SJSA1 (cell line): ENCODE measurements at regions not wholly inside any gene's neighbourhood (a gene's known extent, or its start where the extent isn't known, plus 50 kb on each side); places are given as distances from the start of the nearest gene placed in this dataset.
"Not testable (repeated sequence)": the region's sequence is repeated elsewhere in the genome, so short reads cannot be mapped to it uniquely, and the experiment has no call there.

Experiments used
- DNase-seq, 2 experiments: peaks; one replicate each; pipeline ENCODE4 v3.0.0-alpha.2; 2015 to 2020; ENCODE audit warnings: low spot score in 2 of 2, low read depth in 1 of 2
- H3K27ac ChIP-seq: fragments of 250-450 bp; sonication (Bioruptor Pico); 2 replicates; pipeline ENCODE4 v1.5.1; 2020; ENCODE audit warnings: mild to moderate bottlenecking, moderate library complexity
- H3K27me3 ChIP-seq: fragments of 250-450 bp; sonication (Bioruptor Pico); replicated peaks from 2 replicates; pipeline ENCODE4 v1.5.1; 2020; ENCODE audit warnings: mild to moderate bottlenecking, moderate library complexity
- H3K36me3 ChIP-seq: fragments of 250-450 bp; sonication (Bioruptor Pico); 2 replicates; pipeline ENCODE4 v1.5.1; 2020; ENCODE audit warnings: mild to moderate bottlenecking
- H3K4me1 ChIP-seq: fragments of 250-450 bp; sonication (Bioruptor Pico); replicated peaks from 2 replicates; pipeline ENCODE4 v1.6.1; 2021; ENCODE audit warnings: mild to moderate bottlenecking
- H3K4me3 ChIP-seq: fragments of 250-450 bp; sonication (Bioruptor Pico); 2 replicates; pipeline ENCODE4 v1.5.1; 2020; ENCODE audit warnings: mild to moderate bottlenecking
- H3K9me3 ChIP-seq: fragments of 250-450 bp; sonication (Bioruptor Pico); replicated peaks from 2 replicates; pipeline ENCODE4 v1.5.1; 2020; ENCODE audit warnings: mild to moderate bottlenecking

DNA sequence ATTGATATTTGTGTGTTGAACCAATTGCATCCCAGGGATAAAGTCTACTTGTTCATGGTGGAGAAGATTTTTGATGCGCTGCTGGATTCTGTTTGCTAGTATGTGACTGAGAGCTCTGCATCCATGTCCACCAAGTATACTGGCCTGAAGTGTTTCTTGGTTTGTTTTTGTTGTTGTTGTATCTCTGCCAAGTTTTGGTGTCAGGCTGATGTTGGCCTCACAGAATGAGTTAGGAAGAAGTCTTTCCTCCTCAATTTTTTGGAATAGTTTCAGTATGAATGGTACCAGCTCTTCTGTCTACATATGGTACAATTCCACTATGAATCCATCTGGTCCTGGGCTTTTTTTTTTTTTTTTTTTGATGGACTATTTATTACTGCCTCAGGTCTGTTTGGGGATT lies 50.9 kb upstream of the OSTN start:
- DNase-seq: no peak
- no peak overlapping the region for H3K27ac ChIP-seq
- no peaks in the 10 kb centered on the region for H3K27me3 ChIP-seq
- no peaks in the 10 kb centered on the region for H3K9me3 ChIP-seq
- H3K4me3 ChIP-seq: no peak overlapping the region
- no peaks in the 10 kb centered on the region for H3K36me3 ChIP-seq
- H3K4me1 ChIP-seq: no peaks in the 10 kb centered on the region

DNA sequence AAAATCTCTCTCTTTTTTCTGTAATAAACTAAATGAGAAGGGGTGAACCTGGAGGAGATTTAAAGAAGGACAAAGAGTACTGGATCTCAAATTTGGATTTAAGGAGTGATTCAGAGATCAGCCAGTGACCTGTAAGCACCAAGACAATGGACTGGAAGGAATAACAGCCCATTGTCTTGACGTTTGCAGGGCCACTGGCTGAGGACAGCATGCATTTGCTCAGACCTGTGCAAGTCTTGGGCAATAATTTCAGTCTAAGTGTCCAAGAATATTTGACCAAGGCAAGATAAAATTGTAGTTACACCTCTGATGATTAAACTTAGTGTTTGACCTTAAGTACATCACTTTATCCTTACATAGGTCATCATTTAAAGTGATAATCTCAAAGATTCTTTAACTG lies 55.8 kb upstream of the OSTN start:
- DNase-seq: no peak
- no peak overlapping the region for H3K27ac ChIP-seq
- H3K27me3 ChIP-seq: no peaks in the 10 kb centered on the region
- no peaks in the 10 kb centered on the region for H3K36me3 ChIP-seq
- no peaks in the 10 kb centered on the region for H3K9me3 ChIP-seq
- H3K4me1 ChIP-seq: peaks cover 3% of the 10 kb centered on the region; the same call in 1 of the 2 replicates
- no peak overlapping the region for H3K4me3 ChIP-seq

- Histone ChIP-seq H3K36me3 (no peaks in the 10 kb centered on the region), H3K4me3 (no peak overlapping the region), H3K27me3 (no peaks in the 10 kb centered on the region), H3K27ac (peak overlapping the region; percentile 33; the same call in 1 of the 2 replicates), H3K4me1 (peaks cover 3% of the 10 kb centered on the region; the same call in 1 of the 2 replicates), H3K9me3 (no peaks in the 10 kb centered on the region)
- peak in 1 of 2 experiments; percentile 24 for DNase-seq
These were observed 57.3 kb upstream of the OSTN start for GRCh38 chr3:191141728-191142127.

DNA sequence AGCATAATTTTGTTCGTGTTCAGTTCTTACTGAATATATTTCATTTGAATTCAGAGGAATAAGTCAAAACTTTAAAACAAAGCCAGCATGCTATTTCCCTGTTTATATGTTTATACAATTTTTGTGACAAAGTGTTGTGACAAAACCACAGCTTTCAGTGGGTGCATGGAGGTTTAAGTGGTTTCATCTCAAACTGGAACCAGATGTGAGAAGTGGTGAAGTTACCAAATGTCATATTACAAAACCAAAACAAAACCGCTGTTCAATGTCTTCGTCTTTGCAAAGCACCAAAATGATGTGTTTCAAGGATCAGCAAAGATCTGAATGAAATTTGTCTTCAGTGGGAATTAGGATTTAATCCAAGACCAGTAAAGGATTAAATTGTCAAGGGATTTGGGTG lies 59.3 kb upstream of the OSTN start:
- H3K4me3 ChIP-seq: no peak overlapping the region
- H3K36me3 ChIP-seq: no peaks in the 10 kb centered on the region
- no peak overlapping the region for H3K27ac ChIP-seq
- H3K27me3 ChIP-seq: no peaks in the 10 kb centered on the region
- H3K4me1 ChIP-seq: peaks cover 3% of the 10 kb centered on the region; the same call in 1 of the 2 replicates
- peak in 1 of 2 experiments; percentile 4 for DNase-seq
- H3K9me3 ChIP-seq: no peaks in the 10 kb centered on the region

DNA sequence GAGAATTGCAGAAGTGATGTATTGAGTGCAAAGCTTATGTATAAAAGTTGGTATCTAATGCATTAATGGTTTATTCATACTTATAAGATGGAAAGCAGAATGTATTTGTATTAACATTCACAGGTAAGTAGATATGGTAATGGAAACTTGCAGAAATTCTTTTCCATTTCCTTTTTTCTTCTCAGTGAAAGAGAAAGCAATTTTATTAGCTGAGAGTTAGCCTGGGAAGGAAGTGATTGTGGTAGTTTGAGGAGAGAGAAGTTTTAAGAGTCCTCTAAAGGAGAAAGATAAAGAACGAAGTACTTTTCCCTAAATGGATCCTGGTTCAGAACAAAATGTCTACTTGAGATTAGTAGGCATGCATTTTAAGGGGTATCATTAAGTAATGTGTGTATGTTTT lies 60.1 kb upstream of the OSTN start:
- Histone ChIP-seq H3K27me3 (no peaks in the 10 kb centered on the region), H3K36me3 (no peaks in the 10 kb centered on the region), H3K9me3 (no peaks in the 10 kb centered on the region), H3K4me1 (peaks cover 3% of the 10 kb centered on the region; the same call in 1 of the 2 replicates), H3K27ac (no peak overlapping the region), H3K4me3 (no peak overlapping the region)
- DNase-seq: no peak

- Histone ChIP-seq H3K36me3 (no peaks in the 10 kb centered on the region), H3K4me1 (peaks cover 3% of the 10 kb centered on the region; the same call in 1 of the 2 replicates), H3K27me3 (no peaks in the 10 kb centered on the region), H3K9me3 (no peaks in the 10 kb centered on the region), H3K4me3 (no peak overlapping the region), H3K27ac (no peak overlapping the region)
- DNase-seq: no peak
These were observed 61.3 kb upstream of the OSTN start for GRCh38 chr3:191137708-191138107.

GRCh38 chr3:191136347-191136746 lies 62.7 kb upstream of the OSTN start:
- no peaks in the 10 kb centered on the region; the same call in 1 of the 2 replicates for H3K4me1 ChIP-seq
- no peak overlapping the region for H3K4me3 ChIP-seq
- DNase-seq: no peak
- no peaks in the 10 kb centered on the region for H3K27me3 ChIP-seq
- no peak overlapping the region for H3K27ac ChIP-seq
- no peaks in the 10 kb centered on the region for H3K9me3 ChIP-seq
- H3K36me3 ChIP-seq: no peaks in the 10 kb centered on the region

DNA sequence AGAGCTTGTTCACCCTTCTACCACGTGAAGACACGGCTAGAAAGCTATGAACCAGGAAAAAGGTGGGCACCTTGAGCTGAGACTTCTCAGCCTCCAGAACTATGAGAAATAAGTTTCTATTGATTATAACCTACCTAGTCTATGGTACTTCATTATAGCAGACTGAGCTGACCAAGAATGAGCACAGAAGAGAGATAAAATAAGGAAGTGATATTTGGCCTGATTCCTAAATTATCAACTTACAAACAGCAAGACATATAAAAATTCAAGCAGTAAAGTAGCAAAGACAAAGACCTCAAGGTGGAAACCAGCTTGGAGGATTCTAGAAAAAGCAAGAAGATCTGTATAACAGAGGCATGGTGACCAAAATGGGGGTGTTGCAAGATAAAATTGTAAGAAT lies 63.9 kb upstream of the OSTN start:
- H3K4me3 ChIP-seq: no peak overlapping the region
- no peaks in the 10 kb centered on the region for H3K27me3 ChIP-seq
- H3K36me3 ChIP-seq: no peaks in the 10 kb centered on the region
- no peak for DNase-seq
- no peaks in the 10 kb centered on the region for H3K9me3 ChIP-seq
- H3K27ac ChIP-seq: no peak overlapping the region
- H3K4me1 ChIP-seq: no peaks in the 10 kb centered on the region; the same call in 1 of the 2 replicates

- no peaks in the 10 kb centered on the region for H3K4me1 ChIP-seq
- DNase-seq: no peak
- no peaks in the 10 kb centered on the region for H3K9me3 ChIP-seq
- H3K27ac ChIP-seq: no peak overlapping the region
- H3K27me3 ChIP-seq: no peaks in the 10 kb centered on the region
- no peak overlapping the region for H3K4me3 ChIP-seq
- H3K36me3 ChIP-seq: no peaks in the 10 kb centered on the region
These were observed 65.7 kb upstream of the OSTN start for GRCh38 chr3:191133359-191133758.

GRCh38 chr3:191131305-191131704 lies 67.7 kb upstream of the OSTN start:
- no peak for DNase-seq
- Histone ChIP-seq H3K4me1 (no peaks in the 10 kb centered on the region), H3K36me3 (no peaks in the 10 kb centered on the region), H3K4me3 (no peak overlapping the region), H3K9me3 (no peaks in the 10 kb centered on the region), H3K27me3 (no peaks in the 10 kb centered on the region), H3K27ac (no peak overlapping the region)

DNA sequence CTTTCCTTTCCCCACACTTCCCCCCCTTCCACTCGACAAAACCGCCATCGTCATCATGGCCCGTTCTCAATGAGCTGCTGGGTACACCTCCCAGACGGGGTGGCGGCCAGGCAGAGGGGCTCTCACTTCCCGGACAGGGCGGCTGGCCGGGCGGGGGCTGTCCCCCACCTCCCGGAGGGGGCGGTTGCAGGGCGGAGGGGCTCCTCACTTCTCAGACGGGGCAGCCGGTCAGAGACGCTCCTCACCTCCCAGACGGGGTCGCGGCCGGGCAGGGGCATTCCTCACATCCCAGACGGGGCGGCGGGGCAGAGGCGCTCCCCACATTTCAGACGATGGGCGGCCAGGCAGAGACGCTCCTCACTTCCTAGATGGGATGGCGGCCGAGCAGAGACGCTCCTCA lies 74.2 kb upstream of the OSTN start:
- not testable (repeated sequence) for H3K9me3 ChIP-seq, H3K4me1 ChIP-seq, H3K4me3 ChIP-seq, DNase-seq, H3K27ac ChIP-seq, H3K36me3 ChIP-seq, H3K27me3 ChIP-seq

GRCh38 chr3:191123946-191124345 lies 75.1 kb upstream of the OSTN start:
- Histone ChIP-seq H3K9me3 (no peaks in the 10 kb centered on the region), H3K4me3 (no peak overlapping the region), H3K27ac (no peak overlapping the region), H3K27me3 (no peaks in the 10 kb centered on the region), H3K4me1 (no peaks in the 10 kb centered on the region), H3K36me3 (no peaks in the 10 kb centered on the region)
- DNase-seq: no peak

GRCh38 chr3:191123231-191123630 lies 75.8 kb upstream of the OSTN start:
- no peaks in the 10 kb centered on the region for H3K36me3 ChIP-seq
- no peaks in the 10 kb centered on the region for H3K4me1 ChIP-seq
- no peaks in the 10 kb centered on the region for H3K27me3 ChIP-seq
- no peak for DNase-seq
- no peak overlapping the region for H3K27ac ChIP-seq
- no peaks in the 10 kb centered on the region for H3K9me3 ChIP-seq
- H3K4me3 ChIP-seq: no peak overlapping the region

- Histone ChIP-seq H3K4me1 (no peaks in the 10 kb centered on the region), H3K36me3 (no peaks in the 10 kb centered on the region), H3K9me3 (no peaks in the 10 kb centered on the region), H3K4me3 (no peak overlapping the region), H3K27ac (no peak overlapping the region), H3K27me3 (no peaks in the 10 kb centered on the region)
- DNase-seq: no peak
These were observed 78.4 kb upstream of the OSTN start for GRCh38 chr3:191120447-191121298.
